HG03432 (cell line): ENCODE measurements at regions not wholly inside any gene's neighbourhood (a gene's known extent, or its start where the extent isn't known, plus 50 kb on each side); places are given as distances from the start of the nearest gene placed in this dataset.

ENCODE experiments used
- ATAC-seq: cut with Tn5 transposase; IDR thresholded peaks from one replicate; pipeline ENCODE4 v1.9.1; 2021; ENCODE audit warnings: mild to moderate bottlenecking, moderate library complexity; ENCODE audit not compliant: unreplicated experiment

- no peak for ATAC-seq
Observed at GRCh38 chr15:93150910-93151881, 62.2 kb upstream of the RGMA start.

GRCh38 chr15:93146601-93147000, 57.6 kb upstream of the RGMA start:
- no peak for ATAC-seq

DNA sequence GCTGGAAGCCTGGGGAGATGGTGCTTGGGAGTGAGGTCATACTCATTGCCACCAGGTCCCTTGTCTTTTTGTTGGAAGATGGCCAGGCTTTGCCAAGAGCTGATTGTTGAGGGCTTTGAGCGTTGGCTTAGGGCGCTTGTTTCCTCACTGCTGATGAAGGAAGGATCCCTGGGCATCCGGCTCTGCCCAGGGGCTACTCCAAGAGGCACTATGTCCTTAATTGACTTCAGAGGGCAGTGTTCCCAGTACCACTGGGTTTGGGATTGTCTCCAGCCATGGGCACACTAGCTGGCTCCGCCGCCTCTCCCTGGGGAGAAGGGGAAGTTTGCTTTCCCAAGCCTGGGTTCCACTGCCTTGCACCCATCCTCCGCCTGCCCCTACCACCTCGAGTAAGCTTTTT, 57.2 kb upstream of the RGMA start:
- no peak for ATAC-seq

GRCh38 chr15:93144463-93145236, 55.6 kb upstream of the RGMA start:
- no peak for ATAC-seq

DNA sequence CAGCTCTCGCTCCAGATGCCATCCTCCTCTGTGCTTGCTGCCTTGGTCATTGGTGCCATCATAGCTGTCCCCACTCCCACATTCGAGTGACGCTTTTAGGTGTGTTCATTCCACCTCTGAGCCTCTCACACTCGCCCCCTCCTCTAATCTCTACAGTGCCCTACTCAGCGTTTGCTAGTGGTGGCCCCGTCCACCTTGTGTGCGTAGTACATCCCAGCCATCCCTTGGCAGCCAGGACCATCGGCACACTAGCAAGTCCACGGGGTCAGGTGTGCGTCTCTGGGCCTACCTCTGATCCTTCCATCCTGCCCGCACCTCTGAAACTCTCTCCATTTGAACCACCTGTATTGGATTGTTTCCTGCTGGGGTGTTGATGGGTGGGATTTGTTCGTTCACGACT, 54.2 kb upstream of the RGMA start:
- ATAC-seq: no peak

- peak; percentile 63 for ATAC-seq
Observed at GRCh38 chr15:93141371-93141794, 52.4 kb upstream of the RGMA start.

DNA sequence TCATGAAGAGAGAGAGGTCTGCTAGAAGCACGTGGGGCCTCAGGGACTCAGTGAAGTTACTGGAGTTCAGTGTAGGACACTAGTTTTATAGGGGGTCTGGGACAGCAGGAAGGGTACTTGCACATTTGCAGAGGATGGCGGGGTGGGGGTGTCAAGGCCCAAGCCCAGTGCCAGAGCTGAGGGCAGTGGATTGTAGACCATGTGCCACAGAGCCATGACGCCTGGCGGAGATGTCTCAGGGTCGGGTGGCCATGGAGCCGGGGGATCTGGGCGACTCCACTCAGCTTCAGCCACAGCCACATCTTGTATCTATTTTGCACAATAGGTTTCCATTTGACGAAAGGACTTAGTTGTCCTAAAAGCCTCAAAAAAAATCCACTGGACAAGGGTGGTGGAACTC, 50.4 kb upstream of the RGMA start:
- no peak for ATAC-seq

- ATAC-seq: no peak
Observed at GRCh38 chr15:93138681-93139250, 49.8 kb upstream of the RGMA start.
